ENCODE measurements at regions not wholly inside any gene's neighbourhood (a gene's known extent, or its start where the extent isn't known, plus 50 kb on each side); places are given as distances from the start of the nearest gene placed in this dataset.
"Not testable (repeated sequence)": the region's sequence is repeated elsewhere in the genome, so short reads cannot be mapped to it uniquely, and the experiment has no call there.

GRCh38 chr2:167761465-167762136 is 485.8 kb downstream of the STK39 start:
- in situ Hi-C loops (cut with MboI; ENCODE audit: low pct_unique_long_range_greater_than_20kb, low sequenced_read_pairs): no loop called here
- DNase-seq: no peak

GRCh38 chr2:167759531-167759930 is 487.9 kb downstream of the STK39 start:
- in situ Hi-C loops (cut with MboI; ENCODE audit: low pct_unique_long_range_greater_than_20kb, low sequenced_read_pairs): no loop called here

DNA sequence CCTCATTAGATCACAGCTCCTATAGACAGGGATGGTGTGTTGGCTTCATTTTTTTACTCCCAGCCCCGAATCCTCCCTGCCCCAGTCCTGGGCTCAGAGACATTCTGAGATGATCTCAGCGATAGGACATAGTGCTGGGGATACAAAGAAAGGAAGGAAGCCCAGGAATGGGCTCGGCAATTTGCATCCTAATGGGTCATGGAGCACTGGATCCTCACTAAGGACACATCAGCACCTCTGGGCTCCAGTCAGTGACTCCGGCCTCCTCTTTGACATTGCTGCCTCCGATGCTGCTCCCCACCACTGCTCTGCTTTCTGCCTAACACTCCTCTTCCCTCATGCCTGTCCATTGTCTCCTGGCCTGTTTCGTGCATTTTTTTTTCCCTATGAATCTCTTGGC is 489.1 kb downstream of the STK39 start:
- in situ Hi-C loops (cut with MboI; ENCODE audit: low pct_unique_long_range_greater_than_20kb, low sequenced_read_pairs): no loop called here
- DNase-seq: no peak

More at GRCh38 chr2:167759531-167759930, 487.9 kb downstream of the STK39 start:
- no peak for DNase-seq

DNA sequence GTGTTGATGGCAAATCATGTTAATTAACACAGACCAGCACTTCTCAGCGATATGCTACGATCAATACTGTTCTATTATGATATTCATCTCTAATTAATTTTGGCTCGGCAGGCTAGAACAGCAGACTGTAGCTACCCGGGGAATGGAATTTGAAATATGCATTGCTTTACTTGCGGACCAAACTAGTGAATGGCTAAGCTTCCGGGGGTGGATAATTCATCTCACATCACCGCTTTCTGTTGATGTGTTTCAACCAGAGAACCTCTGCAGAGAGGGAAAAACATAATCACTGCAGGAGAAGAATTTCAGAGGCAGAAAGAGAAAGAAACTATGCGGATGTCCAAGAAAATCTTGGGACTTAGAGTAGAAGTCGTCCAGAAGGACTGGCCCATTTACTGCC is 490.9 kb downstream of the STK39 start:
- DNase-seq: no peak
- in situ Hi-C loops (cut with MboI; ENCODE audit: low pct_unique_long_range_greater_than_20kb, low sequenced_read_pairs): no loop called here

- DNase-seq: no peak
- in situ Hi-C loops (cut with MboI; ENCODE audit: low pct_unique_long_range_greater_than_20kb, low sequenced_read_pairs): no loop called here
Measured at GRCh38 chr2:167753142-167753541, 494.3 kb downstream of the STK39 start.

DNA sequence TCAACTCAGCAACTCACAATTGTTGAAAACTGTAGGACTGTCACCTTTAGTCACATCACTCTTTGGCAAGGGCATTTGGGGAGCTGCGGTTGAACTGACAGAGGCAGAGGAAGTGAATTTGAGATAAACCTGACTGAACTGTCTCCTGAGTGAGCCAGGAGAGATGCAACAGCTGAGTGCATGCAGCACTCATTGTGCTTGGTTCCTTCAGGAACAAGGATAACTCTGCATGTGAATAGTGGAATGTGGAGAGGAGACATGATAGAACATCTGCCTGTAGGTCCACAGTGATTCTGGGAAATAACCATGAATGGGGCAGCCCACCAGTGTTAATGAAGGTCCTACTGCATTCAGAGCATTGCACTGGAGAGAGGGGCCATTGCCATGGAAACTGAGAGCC is 494.7 kb downstream of the STK39 start:
- no peak for DNase-seq
- in situ Hi-C loops (cut with MboI; ENCODE audit: low pct_unique_long_range_greater_than_20kb, low sequenced_read_pairs): no loop called here

- in situ Hi-C loops (cut with MboI; ENCODE audit: low pct_unique_long_range_greater_than_20kb, low sequenced_read_pairs): no loop called here
- no peak for DNase-seq
Measured at GRCh38 chr2:167750675-167751074, 496.7 kb downstream of the STK39 start.

- DNase-seq: no peak
- in situ Hi-C loops (cut with MboI; ENCODE audit: low pct_unique_long_range_greater_than_20kb, low sequenced_read_pairs): no loop called here
Measured at GRCh38 chr2:167749660-167750059, 497.7 kb downstream of the STK39 start.

DNA sequence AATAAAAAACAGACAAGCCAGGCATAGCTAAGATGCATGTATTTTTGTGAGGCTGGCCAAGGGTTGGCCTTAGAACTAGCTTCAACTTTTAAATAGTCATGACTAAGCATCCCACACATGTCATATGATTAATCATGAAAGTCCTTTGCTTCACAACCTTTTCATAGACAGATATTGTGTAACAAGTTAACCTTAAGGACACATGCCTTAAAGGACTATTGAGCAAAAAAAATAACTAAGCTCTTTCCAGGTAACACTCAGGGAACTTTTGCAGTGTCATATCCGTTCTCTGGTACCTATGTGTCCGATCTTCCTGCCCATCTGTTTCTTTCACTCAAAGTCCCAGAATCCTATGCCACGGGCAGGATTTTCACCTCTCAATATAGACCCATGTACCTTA is 498.4 kb downstream of the STK39 start:
- DNase-seq: no peak
- in situ Hi-C loops (cut with MboI; ENCODE audit: low pct_unique_long_range_greater_than_20kb, low sequenced_read_pairs): no loop called here

- in situ Hi-C loops (cut with MboI; ENCODE audit: low pct_unique_long_range_greater_than_20kb, low sequenced_read_pairs): no loop called here
- no peak for DNase-seq
Measured at GRCh38 chr2:167748536-167748935, 498.9 kb downstream of the STK39 start.

DNA sequence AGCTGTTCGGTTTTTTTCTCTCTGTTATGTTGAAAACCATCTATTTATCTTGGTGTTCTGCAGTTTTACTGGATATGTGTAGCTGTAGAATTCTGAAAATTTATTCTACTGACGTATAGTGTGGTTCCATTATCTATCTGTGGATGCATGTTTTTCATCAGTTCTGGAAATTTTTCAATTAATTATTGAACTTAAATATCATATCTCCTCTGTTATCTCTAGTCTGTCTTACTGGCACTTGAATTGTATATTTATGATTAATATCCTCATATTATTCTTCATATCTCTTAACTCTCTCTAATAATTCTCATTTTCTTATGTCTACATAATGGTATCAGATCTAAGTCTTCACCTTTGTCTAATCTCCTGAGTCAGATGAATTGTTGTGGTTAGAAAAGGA is 501.7 kb downstream of the STK39 start:
- DNase-seq: no peak
- in situ Hi-C loops (cut with MboI; ENCODE audit: low pct_unique_long_range_greater_than_20kb, low sequenced_read_pairs): no loop called here

GRCh38 chr2:167739921-167740320 is 507.5 kb downstream of the STK39 start:
- DNase-seq: not testable (repeated sequence)

GRCh38 chr2:167733747-167734146 is 513.6 kb downstream of the STK39 start:
- DNase-seq: no peak
- in situ Hi-C loops (cut with MboI; ENCODE audit: low pct_unique_long_range_greater_than_20kb, low sequenced_read_pairs): no loop called here

More at GRCh38 chr2:167739921-167740320, 507.5 kb downstream of the STK39 start:
- in situ Hi-C loops (cut with MboI; ENCODE audit: low pct_unique_long_range_greater_than_20kb, low sequenced_read_pairs): not testable (repeated sequence)

DNA sequence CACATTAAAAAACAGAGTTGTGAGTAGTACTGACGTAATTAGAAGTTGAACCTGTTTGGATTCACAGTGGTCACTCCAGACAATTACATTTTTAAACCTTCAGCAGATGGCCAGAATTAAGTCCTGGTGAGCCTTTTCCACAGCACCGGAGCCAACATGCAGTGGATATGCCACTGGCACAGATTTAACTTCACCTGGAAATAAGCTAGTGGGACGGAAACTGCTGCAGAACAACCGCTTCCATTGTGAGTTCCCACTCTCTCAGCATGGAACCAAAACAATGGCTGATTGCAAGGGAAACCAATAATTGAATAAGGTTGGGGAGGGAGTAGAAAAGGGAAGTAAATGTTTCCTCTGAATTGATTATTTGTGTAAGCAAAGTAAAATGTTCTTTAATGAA is 515.1 kb downstream of the STK39 start:
- DNase-seq: no peak
- in situ Hi-C loops (cut with MboI; ENCODE audit: low pct_unique_long_range_greater_than_20kb, low sequenced_read_pairs): no loop called here

DNA sequence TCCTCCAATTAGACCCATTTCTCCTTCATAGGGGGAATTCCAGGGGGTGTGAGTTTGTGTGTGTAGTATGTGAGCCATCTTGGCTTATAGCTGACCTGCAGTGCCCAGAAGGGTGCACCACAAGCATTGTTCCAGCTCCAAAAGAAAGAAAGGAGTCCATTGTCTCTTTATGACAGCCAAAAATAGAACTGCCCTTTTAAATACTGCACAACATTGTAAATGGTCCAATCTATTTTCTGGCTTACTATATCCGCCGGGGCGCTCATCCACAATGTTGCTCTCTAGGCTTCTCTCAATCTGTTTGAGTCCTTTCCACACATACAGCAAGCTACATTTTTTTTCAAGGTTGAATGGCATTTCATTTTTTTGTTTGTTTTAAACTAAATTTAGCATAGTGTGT is 517.5 kb downstream of the STK39 start:
- DNase-seq: no peak
- in situ Hi-C loops (cut with MboI; ENCODE audit: low pct_unique_long_range_greater_than_20kb, low sequenced_read_pairs): no loop called here

DNA sequence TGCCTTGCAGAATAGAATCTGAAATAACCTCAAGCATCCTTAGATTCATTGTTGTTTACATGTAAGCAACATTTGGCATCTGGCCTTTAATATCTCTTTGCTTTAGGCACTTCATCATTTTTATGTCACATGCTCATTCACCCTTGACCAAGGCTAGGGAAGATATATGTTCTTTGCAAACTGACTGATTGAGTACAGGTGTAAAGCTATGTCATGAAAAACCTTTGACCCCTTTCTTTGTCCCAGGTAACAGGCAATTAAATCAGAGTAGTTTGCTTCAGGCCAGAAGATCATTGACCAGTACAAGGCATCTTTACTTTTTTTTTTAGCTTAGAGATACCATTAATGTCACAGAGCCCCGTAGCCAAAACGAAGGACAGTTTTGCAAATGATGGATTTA is 520.6 kb downstream of the STK39 start:
- in situ Hi-C loops (cut with MboI; ENCODE audit: low pct_unique_long_range_greater_than_20kb, low sequenced_read_pairs): no loop called here
- DNase-seq: no peak

DNA sequence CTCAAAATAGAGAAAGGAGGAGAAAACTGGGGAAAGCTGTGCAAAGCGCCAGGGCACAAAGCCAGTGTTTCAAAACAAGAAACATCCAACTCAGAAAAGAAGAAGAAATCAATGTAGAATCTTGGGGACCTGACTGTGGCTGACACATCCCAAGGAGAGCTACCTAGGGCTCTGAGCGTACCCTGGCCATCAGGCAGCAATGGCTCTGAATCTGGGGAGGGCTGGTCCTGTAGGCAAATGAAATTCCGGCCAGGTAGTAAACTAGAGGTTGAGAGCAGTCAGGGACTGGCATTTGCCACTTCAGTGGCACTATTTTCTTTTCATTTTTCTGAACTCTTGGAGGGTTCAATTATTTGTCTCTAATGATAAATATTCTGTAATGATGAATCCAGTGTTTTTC is 525.8 kb downstream of the STK39 start:
- DNase-seq: no peak
- in situ Hi-C loops (cut with MboI; ENCODE audit: low pct_unique_long_range_greater_than_20kb, low sequenced_read_pairs): no loop called here

GRCh38 chr2:167719410-167719809 is 528.0 kb downstream of the STK39 start:
- no peak for DNase-seq
- in situ Hi-C loops (cut with MboI; ENCODE audit: low pct_unique_long_range_greater_than_20kb, low sequenced_read_pairs): no loop called here

DNA sequence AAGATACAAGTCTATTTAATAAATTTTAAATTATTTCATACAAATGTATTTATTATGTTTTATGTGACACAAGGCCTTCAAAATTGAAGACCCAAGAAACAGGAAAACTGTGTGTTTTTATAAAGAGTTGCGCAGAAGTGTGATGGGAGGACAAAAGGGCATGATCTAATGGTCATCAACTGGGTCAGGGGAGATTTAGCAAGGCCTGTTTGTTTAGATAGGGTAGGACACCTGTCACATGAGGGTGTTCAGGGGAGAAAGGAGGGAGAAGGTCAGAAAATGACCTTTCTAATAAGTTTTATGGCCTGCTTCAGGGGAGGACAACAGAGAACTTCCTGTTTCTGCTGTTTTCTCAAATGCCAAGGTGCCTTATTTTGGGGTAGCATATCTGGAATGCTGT is 528.8 kb downstream of the STK39 start:
- DNase-seq: no peak
- in situ Hi-C loops (cut with MboI; ENCODE audit: low pct_unique_long_range_greater_than_20kb, low sequenced_read_pairs): no loop called here

- in situ Hi-C loops (cut with MboI; ENCODE audit: low pct_unique_long_range_greater_than_20kb, low sequenced_read_pairs): no loop called here
- no peak for DNase-seq
Measured at GRCh38 chr2:167715932-167716331, 531.5 kb downstream of the STK39 start.

- in situ Hi-C loops (cut with MboI; ENCODE audit: low pct_unique_long_range_greater_than_20kb, low sequenced_read_pairs); DNase-seq: not testable (repeated sequence)
Measured at GRCh38 chr2:167715498-167715897, 531.9 kb downstream of the STK39 start.
